GM19324 (cell line): ENCODE measurements at regions not wholly inside any gene's neighbourhood (a gene's known extent, or its start where the extent isn't known, plus 50 kb on each side); places are given as distances from the start of the nearest gene placed in this dataset.
"Not testable (repeated sequence)": the region's sequence is repeated elsewhere in the genome, so short reads cannot be mapped to it uniquely, and the experiment has no call there.

ENCODE experiments used
- ATAC-seq: cut with Tn5 transposase; IDR thresholded peaks from one replicate; pipeline ENCODE4 v1.9.1; 2021; ENCODE audit warnings: mild to moderate bottlenecking, moderate library complexity; ENCODE audit not compliant: unreplicated experiment, low FRiP score

DNA sequence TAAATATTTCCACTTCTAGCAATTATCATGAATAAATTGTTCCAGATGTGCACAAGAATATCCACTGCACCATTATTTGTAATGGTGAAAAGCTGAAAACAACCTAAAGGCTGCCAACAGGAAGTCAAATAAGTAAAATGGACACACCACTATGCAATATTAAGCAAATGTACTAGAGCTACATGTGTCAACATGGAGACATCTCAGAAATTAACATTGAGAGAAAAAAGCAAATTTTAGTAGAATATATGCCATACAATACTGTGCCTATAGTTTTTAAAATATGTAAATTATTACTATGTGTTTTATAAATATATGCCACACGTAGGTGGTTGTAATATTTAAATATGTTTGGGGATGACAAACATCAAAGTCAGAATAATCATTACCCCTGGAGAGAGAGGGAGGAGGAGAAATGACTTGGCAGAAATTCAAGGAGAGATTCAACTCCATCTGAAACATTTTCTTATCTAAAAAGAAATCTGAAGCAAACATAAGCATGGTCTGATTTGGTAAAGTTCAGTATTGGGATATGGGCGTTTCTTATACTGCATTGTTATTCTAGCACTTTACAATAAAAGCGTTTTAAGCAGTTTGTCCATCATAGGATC lies 475.5 kb downstream of the QKI start:
- ATAC-seq, result no peak

DNA sequence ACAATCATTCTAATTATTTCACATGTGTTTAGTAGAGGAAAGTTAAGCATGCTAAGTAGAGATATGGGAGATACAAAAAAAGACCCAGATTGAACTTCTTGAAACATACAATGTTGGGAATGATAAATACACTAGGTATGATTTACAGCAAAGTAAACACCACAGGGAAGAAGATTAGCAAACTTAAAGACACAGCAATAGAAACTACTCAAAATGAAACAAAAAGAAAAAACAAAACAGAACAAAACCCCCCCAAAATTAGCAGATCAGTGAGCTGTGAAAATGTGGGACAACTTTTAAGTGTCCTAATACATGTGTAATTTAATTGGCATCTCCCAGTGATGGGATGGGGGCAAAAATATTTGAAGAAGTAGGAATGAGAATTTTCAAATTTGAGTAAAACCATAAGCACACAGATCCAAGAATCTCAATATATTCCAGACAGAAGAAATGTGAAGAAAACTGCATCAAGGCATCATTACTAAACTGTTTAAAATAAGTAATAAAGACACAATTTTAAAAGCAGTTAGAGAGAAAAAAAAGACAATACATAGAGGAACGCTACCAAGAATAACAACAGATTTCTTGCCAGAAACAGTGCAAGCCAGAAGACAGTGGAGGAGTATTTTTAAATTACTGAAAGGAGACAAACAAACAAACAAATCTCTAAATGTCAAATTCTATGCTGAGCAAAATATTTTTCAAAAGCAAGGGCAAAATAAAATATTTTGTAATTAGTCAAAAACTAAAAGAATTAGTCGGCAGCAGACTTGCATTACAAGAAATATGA lies 473.7 kb downstream of the QKI start:
- ATAC-seq, result no peak

DNA sequence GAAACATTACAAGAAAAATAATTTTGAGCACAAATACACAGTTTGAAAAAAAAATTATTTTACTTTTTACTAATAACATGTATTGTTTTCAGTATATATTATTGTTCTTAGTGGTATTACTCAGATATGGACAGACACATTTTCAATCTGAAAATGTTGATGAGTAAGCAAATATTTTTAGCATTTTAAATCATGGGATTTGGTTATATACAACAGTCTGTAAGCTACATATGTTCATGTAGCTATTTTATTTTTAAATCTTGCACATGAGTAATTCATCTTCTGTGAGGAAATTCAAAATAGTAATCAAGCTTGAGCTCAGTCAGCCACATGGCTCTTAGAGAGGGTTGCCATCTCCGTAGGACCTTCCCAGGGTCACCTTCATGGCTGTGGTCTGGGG lies 471.9 kb downstream of the QKI start:
- ATAC-seq, result no peak

DNA sequence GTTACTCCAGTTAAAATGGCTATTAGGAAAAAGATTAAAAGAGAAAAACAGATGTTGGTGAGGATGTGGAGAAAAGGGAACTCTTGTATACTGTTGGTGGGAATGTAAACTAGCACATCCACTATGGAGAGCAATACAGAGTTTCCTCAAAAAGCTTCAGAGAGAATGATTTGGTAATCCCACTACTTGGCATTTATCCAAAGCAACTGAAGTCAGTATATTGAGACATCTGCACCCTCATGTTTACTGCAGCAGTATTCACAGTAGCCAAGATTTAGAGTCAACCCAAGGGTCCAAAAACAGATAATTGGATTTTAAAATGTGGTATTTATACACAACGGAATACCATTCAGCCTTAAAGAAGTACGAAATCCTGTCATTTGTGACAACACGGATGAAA lies 469.5 kb downstream of the QKI start:
- no peak for ATAC-seq

DNA sequence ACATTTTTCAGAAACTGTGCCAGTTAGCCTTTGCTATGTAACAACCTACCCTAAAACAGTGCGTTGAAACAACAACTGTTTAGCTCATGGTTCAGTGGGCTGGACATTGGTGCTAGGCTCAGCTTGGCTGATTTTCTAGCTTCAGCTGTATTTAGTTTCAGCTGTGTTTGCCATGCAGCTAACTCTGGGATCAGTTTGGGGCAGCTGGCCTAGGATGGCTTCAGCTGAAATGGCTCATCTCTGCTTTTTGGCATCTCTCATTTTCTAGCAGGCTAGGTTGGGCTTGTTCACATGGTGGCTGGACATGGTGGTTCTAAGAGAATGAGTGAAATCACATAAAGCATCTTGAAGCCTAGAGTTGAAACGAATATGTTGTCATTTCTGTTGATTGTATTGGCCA lies 464.2 kb downstream of the QKI start:
- ATAC-seq, result no peak

DNA sequence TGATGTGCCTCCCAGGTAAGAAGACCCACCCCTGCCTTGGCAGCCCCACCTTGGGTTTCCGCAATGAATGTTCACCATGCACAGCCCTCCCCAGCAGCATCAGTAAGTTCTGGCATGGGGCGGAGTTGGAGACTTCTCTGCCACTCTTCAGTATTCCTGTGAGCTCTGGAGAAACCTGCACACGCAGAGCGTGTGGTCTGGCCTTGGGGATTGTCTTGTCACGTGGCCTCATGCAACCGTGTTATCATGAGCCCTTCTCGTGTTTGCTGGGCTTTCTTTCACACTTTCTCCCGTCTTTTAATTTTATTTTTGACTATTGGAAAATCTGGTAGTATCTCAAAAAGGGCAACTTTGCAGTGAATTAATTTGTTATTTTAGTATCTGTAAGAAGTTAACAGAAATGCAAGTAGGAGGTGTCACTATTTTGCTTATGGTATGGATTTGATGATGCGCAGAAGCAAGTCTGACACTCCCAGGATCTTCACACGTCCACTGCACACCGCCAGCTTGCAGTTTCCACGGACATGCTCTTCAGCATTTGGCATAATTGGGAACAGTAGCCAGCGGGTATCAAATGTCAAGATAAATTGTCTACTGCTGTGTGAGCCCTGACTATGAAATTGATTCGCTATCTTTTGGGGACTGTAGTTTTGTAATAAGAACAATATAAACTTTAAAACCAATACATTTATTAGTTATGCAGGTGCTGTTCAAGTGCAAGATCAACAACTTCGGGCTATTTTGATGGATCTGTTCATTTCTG lies 463.5 kb downstream of the QKI start:
- ATAC-seq, result no peak

DNA sequence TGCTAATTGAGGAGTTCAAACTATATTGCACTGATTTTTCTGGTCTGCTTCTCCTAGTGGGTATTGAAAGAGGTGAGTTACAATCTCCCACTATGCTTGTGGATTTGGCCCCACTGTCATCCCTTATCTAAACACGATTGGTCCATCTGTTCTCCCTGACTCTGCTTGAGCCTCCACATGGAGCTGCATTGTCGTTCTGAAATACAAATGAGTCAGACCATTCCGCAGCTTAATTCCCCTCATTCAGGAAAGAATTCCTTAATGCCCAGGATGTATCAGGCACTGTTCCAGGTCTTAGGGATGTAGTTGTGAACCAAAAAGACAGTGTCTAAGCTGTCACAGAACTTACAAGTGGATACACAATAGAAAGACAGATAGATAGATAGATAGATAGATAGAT lies 461.9 kb downstream of the QKI start:
- no peak for ATAC-seq

DNA sequence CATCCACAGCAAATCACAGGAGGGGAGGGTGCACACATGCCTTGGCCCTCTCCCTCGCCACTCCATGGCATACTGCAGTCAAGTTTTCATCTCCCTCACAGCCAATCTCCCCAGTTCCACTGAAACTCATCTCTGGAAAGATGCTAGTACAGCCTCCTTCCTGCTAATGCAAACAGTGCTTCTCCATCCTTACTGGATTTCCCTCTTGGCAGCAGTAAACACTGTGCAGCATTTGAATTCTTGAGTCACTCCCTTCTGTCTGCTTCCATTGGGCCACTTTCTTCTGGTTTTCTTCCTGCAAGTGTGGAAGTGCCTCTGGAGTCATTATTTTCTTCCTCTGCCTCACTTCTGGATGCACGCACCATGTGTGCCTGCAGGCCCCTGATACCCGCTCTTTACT lies 460.3 kb downstream of the QKI start:
- no peak for ATAC-seq

DNA sequence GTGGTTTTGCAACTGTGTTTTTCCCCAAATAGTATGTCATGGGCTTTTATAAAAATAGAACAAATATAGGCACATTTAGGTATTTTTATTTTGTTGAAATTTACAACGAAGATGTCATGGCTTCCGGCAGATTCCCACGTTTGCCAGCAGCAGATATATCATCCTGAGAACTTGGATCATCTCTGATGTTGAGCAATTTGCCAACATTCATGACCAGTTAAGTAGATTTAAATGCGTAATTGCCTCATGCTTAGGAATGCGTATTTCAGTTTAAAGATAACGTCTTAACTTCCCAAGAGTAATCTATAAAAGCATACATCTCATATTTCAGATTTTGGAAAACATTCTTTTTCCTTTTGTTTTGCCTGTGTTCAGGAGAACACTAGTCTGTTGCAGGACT lies 457.8 kb downstream of the QKI start:
- no peak for ATAC-seq

DNA sequence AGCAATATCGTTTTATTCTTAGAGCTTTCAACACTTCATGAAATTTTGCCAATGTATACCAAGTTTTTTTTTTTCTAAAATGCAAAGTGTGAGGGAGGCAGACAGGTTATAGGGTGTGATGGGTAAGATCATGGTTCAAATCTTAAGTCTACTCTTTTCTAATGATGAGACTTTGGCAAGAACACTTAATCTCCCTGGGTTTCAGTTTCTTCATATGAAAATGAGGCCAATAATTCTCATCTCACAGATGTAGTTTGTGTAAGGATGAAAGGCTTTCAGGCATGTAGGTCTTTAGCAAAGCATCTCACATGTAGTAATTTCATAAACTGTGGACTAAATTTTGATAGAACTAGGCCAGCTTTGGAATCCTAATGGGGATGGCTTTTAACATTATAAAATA lies 457.1 kb downstream of the QKI start:
- ATAC-seq, result no peak

DNA sequence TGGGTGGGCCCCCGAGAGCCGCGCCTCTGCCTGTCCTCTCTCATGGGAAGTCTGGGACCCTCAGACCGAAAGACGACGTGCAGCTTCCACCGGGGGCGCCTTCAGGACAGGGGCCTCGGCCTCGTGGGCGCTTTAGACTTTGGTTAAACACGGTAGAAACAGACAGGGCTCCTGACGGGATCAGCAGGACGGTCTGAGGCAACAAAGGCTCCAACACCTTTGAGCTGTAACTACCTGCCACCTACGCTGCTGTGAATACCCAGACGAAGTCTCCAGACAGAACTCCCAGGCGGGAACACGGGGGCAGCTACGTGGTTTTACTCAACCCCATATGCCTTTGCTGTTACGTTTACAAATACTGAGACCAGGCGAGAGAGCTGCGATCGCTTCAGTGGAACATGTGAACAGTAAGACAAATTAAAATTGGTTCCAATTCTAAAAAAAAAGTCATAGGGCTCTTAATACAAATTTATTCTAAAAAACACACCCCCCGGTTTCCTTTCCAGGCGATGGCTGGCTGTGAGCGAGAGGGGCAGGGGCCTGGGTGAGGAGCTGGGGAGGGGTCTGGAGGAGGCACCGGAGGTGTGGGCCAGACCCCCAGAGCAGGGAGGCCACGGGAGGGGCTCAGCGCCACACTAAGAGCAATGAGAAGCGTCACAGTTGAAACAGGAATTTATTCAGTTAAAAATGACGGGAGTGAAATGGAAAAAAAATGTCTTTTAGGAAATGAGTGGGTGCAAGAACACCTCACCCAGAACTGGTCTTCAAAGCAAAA lies 453.2 kb downstream of the QKI start:
- ATAC-seq, result no peak

DNA sequence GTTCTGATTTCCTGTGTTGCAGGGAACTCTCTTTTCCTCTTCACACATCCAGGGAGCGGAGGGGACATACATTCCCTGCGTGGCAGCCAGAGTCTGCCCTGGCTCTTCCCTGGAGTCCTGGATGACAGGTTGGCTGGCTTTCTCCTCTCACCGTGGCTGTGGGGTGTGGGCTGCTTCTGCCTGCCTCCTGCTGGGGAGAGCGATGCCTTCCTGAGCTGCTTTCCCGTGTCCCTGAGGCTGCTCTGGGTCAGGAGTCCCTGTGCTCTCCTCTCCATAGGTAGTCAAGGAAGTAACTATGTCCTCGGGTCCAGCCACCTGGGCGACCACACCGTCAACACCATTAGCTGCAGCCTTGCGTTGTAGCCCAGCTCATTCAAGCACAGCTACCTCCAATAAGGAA lies 451.7 kb downstream of the QKI start:
- ATAC-seq, result no peak

DNA sequence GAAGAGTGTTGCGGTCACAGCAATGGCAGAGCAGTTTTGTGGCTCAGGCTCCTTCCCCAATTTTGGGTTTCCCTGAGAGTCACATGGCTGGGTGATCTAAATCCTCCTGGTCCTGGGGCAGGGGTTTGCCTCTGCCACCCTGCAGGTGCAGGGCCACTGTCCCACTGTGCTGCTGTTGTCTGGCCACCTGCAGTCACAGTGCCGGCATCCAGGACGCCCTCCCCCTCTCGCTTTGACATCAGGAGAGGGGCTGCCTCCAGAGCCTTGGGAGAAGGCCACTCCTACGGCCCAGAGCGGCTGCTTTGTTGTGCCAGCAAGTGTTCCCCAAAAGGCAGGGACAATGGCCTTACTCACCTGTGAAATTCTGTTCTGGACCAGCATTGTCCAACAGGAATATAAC lies 449.0 kb downstream of the QKI start:
- no peak for ATAC-seq

DNA sequence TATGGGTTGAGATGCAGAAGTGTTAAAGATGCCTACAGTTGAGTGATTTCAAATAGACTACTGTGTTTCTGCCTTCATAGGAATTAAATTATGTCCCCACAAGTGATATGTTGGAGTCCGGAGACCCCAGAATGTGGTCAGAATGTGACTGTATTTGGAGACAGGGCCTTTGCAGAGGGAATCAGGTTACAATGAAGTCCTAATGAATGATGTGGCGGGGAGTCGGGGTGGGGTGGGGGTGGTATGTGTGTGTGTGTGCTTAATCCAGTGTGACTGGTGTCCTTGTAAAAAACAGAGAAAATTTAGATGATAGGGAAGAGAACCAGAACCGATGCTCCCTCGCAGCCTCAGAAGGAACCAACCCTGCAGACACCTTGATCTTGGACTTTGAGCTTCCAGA lies 448.2 kb downstream of the QKI start:
- no peak for ATAC-seq

DNA sequence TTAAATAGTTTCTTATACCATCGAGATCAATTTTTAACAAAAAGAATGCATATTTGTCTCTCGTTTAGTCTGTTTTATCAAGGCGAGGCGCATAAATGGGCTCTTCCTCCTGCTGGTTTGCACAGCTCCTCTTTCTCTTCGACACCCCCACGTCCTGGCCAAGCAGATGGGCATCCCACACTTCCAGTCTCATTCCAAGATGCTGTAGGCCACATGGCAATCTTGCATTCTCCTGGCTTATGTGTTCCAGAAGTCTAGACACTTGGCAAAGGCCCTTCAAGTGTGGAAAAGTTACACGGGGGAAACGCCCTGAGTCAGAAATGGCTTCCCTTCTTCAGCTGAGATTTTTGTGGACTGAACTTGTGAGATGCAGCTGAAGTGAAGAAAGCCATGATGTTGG lies 447.1 kb downstream of the QKI start:
- no peak for ATAC-seq

DNA sequence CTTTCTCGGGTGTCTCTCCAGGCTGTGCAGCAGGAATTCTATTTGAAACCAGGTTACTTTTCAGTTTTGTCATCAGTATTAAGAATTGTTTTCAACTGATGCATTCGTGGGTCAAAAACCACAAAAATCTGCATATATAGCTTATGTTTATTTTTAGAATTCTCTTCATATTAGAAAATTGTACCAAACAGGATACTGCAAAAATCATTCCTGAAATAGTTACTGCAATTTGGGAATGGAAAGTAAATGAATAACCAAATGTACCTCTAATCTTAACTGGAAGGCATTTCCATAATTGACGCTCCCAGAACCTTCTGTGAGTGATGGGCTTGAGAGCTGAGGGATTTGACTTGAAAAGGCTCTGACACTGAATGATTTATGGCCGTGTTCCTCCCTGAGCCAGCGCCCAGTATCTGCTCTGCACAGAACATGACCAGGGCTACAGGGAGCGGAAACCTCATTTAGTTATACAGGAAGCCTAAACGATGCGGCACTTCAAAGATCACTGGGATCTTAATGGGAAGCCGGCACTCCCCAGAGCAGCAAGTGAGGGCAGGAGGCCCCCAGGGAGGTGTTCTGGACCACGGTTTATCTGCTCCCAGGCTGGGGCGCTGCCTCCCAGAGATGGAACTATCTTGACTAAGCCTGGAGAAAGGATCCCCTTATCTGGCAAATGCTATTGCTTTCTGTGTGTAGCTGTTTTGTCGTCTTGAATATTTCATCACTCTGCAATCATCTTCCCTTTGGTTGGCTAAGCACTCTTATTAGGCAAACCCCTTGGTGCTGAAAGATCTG lies 446.0 kb downstream of the QKI start:
- no peak for ATAC-seq

DNA sequence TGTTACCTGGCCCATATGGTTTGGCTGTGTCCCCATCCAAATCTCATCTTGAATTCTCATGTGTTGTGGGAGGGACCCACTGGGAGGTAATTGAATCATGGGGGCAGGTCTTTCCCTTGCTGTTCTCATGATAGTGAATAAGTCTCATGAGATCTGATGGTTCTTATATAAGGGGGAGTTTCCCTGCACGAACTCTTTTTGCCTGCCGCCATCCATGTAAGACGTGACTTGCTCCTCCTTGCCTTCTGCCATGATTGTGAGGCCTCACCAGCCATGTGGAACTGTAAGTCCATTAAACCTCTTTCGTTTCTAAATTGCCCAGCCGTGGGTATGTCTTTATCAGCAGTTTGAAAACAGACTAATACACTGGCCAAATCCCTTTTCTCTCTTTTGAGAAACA lies 444.4 kb downstream of the QKI start:
- ATAC-seq, result not testable (repeated sequence)

DNA sequence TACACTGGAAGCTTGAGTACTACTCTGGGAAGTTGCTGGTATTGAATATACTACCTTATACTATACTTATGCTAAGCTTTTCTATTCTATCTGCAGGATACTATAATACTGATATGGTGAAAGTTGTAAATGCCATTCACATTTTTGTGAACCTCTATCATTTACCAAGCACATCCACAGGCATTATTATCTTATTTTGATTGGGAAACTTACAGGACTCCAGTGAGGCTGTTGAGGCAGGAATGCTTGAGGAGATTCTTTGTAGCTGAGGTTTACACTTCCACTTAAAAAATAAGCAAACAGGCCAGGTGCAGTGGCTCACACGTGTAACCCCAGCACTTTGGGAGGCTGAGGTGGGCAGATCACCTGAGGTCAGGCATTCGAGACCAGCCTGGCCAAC lies 442.9 kb downstream of the QKI start:
- no peak for ATAC-seq

DNA sequence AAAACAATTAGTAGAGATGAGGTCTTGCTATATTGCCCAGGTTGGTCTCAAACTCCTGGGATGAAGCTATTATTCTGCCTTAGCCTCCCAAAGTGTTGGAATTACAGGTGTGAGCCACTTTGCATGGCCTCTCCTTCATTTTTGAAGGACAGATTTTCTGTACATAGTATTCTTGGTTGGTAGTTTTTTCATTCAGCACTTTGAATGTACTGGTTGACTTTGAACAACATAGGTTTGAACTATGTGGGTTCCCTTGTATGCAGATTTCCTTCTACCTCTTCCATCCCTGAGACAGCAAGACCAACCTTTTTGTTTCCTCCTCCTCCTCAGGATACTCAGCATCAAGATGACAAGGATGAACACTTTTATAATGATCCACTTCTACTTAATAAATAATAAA lies 436.4 kb downstream of the QKI start:
- ATAC-seq, result no peak

DNA sequence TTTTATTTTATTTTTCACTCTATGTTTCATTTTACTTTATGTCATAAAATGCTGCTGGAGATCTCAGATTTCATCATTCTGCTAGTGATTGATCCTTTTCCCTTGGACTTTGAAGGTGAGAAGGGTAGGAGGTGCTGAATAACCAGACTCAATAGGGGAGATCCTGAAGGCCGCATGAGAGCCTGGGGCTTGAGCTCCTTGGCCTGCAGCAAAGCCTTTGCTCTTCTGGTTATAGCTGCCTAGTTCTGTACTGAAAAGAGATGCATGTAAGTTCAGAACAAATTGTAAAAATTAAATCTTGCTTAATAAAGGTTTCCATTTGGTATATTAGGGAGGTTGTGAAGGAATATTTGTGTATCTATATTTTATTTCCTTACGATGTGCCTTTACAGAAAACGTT lies 430.2 kb downstream of the QKI start:
- ATAC-seq, result no peak
